T-helper 17 cell (primary cell): ENCODE measurements at regions not wholly inside any gene's neighbourhood (a gene's known extent, or its start where the extent isn't known, plus 50 kb on each side); places are given as distances from the start of the nearest gene placed in this dataset.

ENCODE experiments used
- ATAC-seq: fragments of 150-1000 bp; cut with Tn5 transposase; 2 replicates; pipeline ENCODE4 v1.10.0; 2021; ENCODE audit warnings: mild to moderate bottlenecking, moderate library complexity
- DNase-seq, 3 donors: peaks; one replicate each; pipeline versions ENCODE4 v3.0.0 to v3.0.0-alpha.2; 2020 to 2021
- H3K9me3 ChIP-seq: one replicate; pipeline ENCODE4 v1.7.0; 2013; ENCODE audit warnings: low read length, mild to moderate bottlenecking; ENCODE audit not compliant: control insufficient read depth, poor library complexity, severe bottlenecking
- H3K27ac Mint-ChIP-seq: one replicate; pipeline ENCODE4 v1.8.0; 2022; ENCODE audit warnings: mild to moderate bottlenecking, moderate library complexity, mixed read lengths
- H3K27me3 Mint-ChIP-seq: one replicate; pipeline ENCODE4 v1.8.0; 2022; ENCODE audit warnings: mixed read lengths
- H3K36me3 Mint-ChIP-seq: one replicate; pipeline ENCODE4 v1.8.0; 2022; ENCODE audit warnings: low read depth, mixed read lengths
- H3K4me1 Mint-ChIP-seq: one replicate; pipeline ENCODE4 v1.8.0; 2022; ENCODE audit warnings: mild to moderate bottlenecking, mixed read lengths
- H3K4me3 Mint-ChIP-seq: one replicate; pipeline ENCODE4 v1.8.0; 2022; ENCODE audit warnings: mild to moderate bottlenecking, moderate library complexity, mixed read lengths

DNA sequence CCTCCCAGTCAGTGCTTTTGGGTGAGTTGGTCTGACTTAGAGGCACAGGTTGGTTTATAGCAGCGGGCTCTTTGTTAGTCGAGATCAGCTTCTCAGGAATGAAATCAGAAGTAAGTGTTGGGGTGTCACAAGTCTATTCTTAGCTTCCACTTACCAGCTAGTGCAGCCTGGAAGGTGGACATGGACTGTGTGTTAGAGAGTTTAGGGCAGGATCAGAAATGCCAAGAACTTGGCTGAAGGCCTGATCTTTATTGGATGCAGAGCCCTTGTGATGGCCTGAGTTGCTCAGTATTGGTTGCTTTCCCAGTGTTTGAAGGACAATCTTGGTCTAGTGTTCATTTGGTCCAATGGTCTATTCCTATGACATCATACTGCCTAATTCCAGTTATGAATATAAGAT lies 377.0 kb upstream of the USP24 start:
- no peaks in the 10 kb centered on the region for H3K4me1 Mint-ChIP-seq
- no peak for ATAC-seq
- no peak overlapping the region for H3K4me3 Mint-ChIP-seq
- no peaks in the 10 kb centered on the region for H3K36me3 Mint-ChIP-seq
- no peak for DNase-seq
- no peaks in the 10 kb centered on the region for H3K9me3 ChIP-seq
- H3K27ac Mint-ChIP-seq: no peak overlapping the region
- H3K27me3 Mint-ChIP-seq: peaks cover 24% of the 10 kb centered on the region

DNA sequence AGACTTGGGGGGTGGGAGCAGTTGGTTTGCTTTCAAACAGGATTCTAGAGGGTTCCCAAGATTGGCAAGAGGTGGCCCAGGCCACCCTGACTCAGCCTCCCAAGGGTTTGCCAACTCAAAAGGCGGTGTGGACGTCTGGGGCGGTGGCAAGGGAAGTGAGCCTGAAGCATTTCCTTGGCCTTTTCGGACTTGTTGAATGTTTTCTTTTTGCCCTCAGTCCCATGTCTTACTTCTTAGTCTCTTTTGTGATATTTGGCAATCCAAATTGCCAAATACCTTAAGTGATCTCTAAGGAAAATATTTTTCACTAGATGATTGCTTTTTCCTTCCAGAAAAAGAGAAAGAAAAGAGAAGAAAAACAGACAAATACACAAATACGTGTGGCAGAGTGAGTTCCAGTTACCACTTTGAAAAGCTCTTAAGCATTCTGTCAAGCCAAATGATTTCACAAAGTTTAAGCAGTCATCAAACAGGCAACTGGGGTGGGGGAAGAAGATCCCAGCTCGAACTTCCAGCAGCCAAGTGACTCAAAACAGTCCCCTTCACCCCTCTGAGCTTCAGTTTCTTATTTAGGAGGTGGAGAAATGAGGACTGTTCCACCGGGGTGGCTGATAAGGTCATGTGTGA lies 374.6 kb upstream of the USP24 start:
- no peak for ATAC-seq
- Mint-ChIP-seq H3K4me3 (no peak overlapping the region), H3K27ac (no peak overlapping the region), H3K36me3 (no peaks in the 10 kb centered on the region), H3K27me3 (peaks cover 24% of the 10 kb centered on the region), H3K4me1 (no peaks in the 10 kb centered on the region)
- H3K9me3 ChIP-seq: no peaks in the 10 kb centered on the region
- DNase-seq: no peak

DNA sequence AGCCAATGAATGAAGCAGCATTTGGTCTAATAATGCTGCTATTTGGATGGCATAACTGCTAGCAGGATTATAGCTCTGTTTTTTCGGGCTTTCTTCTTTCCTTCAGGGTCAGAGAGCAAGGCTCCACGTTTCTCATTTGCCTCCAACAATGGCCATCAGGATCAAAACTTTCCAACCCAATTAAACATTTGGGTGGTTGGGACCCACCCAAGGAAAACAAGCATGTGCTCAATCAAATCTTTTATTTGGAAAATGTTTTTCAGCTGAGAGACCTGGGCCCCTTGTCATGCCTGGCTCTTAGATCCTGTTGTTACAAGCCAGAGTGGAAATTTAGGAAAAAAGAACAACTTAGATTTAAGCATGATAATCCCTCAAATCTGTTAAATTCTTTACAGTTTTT lies 373.1 kb upstream of the USP24 start:
- Mint-ChIP-seq H3K4me1 (no peaks in the 10 kb centered on the region), H3K27ac (no peak overlapping the region), H3K27me3 (peaks cover 35% of the 10 kb centered on the region), H3K36me3 (peaks cover 3% of the 10 kb centered on the region), H3K4me3 (no peak overlapping the region)
- H3K9me3 ChIP-seq: no peaks in the 10 kb centered on the region
- no peak for DNase-seq
- ATAC-seq: no peak

DNA sequence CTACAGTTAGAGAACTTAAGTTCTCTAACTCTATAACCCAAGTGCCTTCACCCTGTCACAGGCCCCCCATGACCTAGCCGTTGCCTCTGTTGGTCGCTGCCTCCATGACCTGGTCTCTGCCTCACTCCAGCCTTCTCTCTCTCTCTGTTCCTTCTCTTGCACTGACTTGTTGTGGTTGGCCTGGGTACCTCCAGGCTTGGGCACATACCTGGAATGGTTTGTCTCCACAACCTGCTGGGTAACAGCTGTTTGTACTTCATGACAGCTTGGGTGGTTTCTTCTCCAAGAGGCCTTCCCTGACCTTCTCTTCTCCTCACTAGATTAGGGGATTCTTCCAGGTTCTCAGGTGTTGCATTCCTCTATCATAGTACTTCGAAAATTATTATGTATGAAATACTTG lies 371.6 kb upstream of the USP24 start:
- DNase-seq (no peak), ATAC-seq (no peak)
- H3K27ac Mint-ChIP-seq: no peak overlapping the region
- no peak overlapping the region for H3K4me3 Mint-ChIP-seq
- peaks cover 3% of the 10 kb centered on the region for H3K36me3 Mint-ChIP-seq
- no peaks in the 10 kb centered on the region for H3K4me1 Mint-ChIP-seq
- H3K9me3 ChIP-seq: no peaks in the 10 kb centered on the region
- peaks cover 36% of the 10 kb centered on the region for H3K27me3 Mint-ChIP-seq

DNA sequence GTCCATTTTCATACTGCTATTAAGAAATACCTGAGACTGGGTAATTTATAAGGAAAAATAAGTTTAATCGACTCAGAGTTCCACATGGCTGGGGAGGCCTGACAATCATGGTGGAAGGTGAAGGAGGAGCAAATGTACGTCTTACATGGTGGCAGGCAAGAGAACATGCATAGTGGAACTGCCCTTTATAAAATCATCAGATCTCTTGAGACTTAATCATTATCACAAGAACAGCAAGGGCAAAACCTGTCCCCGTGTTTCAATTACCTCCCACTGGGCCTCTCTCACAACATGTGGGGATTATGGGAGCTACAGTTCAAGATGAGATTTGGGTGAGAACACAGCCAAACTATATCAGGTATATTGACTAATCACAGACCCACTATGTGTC lies 370.2 kb upstream of the USP24 start:
- peaks cover 42% of the 10 kb centered on the region for H3K27me3 Mint-ChIP-seq
- no peaks in the 10 kb centered on the region for H3K9me3 ChIP-seq
- no peak for DNase-seq
- no peak overlapping the region for H3K4me3 Mint-ChIP-seq
- H3K4me1 Mint-ChIP-seq: no peaks in the 10 kb centered on the region
- no peak for ATAC-seq
- H3K27ac Mint-ChIP-seq: no peak overlapping the region
- peaks cover 3% of the 10 kb centered on the region for H3K36me3 Mint-ChIP-seq

DNA sequence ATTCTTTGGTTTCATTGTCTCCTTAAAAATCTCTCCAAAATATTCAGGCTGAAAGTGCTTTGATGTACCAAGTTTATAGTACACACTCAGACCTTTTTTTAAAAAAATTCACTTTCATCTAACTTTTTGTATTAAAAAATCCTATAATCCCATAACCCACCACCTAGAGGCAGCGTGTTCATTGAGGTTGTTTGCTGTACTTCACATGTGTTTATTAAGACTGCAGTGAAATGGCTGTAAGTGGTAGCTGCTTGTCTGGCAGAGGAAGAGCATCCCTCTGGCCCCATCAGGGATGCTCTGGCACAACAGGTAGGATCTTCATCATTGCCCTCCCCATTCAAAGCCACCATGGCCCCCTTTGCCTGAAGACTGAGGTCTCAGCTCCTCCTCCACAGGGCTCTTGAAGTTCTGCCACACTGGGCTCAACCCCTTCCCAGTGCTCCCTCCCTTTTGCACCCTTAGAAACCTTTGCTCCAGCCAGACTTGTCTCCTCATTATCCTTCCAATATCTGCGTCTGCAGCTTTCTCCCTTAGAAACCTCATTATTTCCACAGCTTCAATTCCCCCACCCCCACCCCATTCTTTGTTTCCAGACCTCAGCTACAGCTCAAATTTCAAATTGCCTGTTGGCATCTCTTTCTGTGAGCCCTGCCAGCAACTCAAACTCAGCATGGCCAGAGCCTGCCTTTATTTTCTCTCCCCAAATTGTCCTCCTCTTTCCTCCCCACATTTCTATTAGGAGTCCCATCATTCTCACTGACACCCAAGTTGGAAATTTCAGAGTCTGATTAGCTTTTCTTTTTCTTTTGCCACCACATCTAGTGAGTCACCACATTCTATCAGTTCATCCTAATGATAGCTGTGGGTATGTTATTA lies 369.6 kb upstream of the USP24 start:
- peaks cover 42% of the 10 kb centered on the region for H3K27me3 Mint-ChIP-seq
- ATAC-seq (no peak), DNase-seq (no peak)
- peaks cover 3% of the 10 kb centered on the region for H3K36me3 Mint-ChIP-seq
- H3K4me1 Mint-ChIP-seq: no peaks in the 10 kb centered on the region
- no peak overlapping the region for H3K4me3 Mint-ChIP-seq
- H3K27ac Mint-ChIP-seq: no peak overlapping the region
- no peaks in the 10 kb centered on the region for H3K9me3 ChIP-seq

DNA sequence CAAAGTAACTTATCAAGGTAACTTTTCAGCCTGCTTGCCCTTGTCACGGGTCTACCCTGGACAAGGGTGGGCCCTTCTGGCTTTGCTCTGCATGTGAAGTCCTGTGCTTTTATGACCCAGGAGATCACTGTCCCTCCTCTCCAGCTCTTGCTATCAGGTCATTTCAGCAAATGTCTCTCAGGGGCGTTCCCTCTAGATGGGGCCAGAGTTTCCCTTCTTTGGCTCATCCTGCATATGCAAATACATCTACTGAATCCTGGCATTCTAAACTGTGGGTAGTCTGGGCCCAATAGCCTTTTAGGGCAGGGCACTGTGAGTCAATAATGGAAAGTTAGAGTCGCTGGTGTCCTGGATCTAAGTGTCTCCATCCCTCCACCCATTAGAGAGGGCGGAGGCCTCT lies 366.9 kb upstream of the USP24 start:
- peaks cover 3% of the 10 kb centered on the region for H3K36me3 Mint-ChIP-seq
- no peak for ATAC-seq
- H3K9me3 ChIP-seq: no peaks in the 10 kb centered on the region
- H3K27ac Mint-ChIP-seq: no peak overlapping the region
- H3K4me1 Mint-ChIP-seq: no peaks in the 10 kb centered on the region
- no peak for DNase-seq
- no peak overlapping the region for H3K4me3 Mint-ChIP-seq
- peaks cover 39% of the 10 kb centered on the region for H3K27me3 Mint-ChIP-seq

DNA sequence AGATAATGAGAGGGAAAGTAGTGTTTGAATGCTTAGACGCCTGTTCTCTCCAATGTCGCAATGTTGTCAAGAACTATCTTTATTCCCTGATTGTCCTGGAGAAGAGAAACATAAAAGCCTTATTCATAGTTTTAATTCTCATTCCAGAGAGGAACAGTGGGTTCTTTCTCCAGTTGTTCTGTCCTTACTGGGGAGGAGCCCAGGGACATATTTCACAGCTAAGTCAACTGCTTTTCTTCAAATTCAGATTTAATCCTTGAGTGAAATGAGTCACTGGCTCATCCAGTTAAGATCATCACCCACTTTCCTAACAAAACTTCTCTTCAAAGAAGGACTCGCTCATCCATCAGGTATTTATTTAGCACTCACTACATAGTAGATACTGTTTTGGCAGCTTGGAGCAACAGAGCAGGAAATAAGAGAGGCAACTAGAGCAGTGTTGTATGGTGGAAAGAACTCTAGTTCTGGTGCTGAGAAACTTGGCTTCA lies 365.7 kb upstream of the USP24 start:
- Mint-ChIP-seq H3K27me3 (peaks cover 37% of the 10 kb centered on the region), H3K27ac (no peak overlapping the region), H3K36me3 (peaks cover 3% of the 10 kb centered on the region), H3K4me1 (no peaks in the 10 kb centered on the region), H3K4me3 (no peak overlapping the region)
- H3K9me3 ChIP-seq: no peaks in the 10 kb centered on the region
- no peak for DNase-seq
- ATAC-seq: no peak

DNA sequence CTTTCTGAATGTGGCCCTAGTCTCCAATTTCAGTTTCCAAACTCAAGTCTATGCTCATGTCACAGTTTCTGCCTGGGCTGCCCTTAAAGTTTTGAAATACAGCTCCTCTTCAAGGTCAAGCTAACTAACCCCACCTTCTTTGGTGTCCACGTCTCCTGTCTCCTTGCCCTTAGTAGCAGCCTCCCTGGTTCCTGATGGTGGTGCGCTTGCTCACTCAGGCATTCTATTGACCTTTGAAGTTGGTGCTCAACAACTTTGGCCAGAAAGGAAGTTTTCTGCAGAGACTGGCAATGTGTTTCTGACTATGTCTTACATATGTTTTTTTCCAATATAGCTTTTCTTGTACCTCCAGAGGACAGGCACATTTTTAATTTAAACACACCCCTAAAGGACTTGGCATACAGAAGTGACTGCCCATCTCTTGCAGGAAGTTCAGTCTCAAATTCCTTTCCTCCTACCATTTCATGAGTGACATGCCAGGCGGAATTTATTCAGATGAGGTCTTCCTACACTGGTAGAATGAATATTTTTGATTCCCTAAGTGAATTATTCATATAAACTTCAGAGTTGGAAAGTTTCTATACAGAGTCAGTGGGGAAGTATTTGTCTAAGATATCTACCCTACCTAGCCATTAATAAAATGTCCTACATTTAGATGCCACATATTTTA lies 364.3 kb upstream of the USP24 start:
- DNase-seq: no peak
- H3K4me3 Mint-ChIP-seq: no peak overlapping the region
- peaks cover 47% of the 10 kb centered on the region for H3K27me3 Mint-ChIP-seq

DNA sequence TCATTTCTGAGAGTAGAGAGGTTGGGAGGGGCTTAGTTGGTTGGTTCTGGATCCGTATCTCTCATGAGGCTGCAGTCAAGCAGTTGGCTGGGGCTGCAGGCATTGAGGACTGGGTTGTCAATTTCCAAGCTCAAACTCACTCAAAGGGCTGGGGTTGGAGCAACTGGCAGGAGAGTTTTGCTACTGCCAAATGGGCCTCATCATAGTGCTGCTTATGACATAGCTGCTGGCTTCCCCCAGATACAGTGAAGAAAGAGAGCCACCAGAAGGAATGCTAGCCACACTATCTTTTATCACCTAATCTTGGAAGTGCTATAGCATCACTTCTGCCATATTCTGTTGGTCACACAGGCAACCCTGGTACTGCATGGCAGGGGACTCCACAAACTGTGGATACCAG lies 363.5 kb upstream of the USP24 start:
- DNase-seq: no peak
- no peak for ATAC-seq
- Mint-ChIP-seq H3K4me1 (peaks cover 2% of the 10 kb centered on the region), H3K4me3 (no peak overlapping the region), H3K27ac (no peak overlapping the region), H3K36me3 (no peaks in the 10 kb centered on the region), H3K27me3 (peaks cover 44% of the 10 kb centered on the region)
- H3K9me3 ChIP-seq: no peaks in the 10 kb centered on the region

More for the DNA sequence above, 364.3 kb upstream of the USP24 start:
- peaks cover 3% of the 10 kb centered on the region for H3K36me3 Mint-ChIP-seq
- ATAC-seq: no peak
- no peaks in the 10 kb centered on the region for H3K9me3 ChIP-seq
- no peaks in the 10 kb centered on the region for H3K4me1 Mint-ChIP-seq
- H3K27ac Mint-ChIP-seq: no peak overlapping the region

DNA sequence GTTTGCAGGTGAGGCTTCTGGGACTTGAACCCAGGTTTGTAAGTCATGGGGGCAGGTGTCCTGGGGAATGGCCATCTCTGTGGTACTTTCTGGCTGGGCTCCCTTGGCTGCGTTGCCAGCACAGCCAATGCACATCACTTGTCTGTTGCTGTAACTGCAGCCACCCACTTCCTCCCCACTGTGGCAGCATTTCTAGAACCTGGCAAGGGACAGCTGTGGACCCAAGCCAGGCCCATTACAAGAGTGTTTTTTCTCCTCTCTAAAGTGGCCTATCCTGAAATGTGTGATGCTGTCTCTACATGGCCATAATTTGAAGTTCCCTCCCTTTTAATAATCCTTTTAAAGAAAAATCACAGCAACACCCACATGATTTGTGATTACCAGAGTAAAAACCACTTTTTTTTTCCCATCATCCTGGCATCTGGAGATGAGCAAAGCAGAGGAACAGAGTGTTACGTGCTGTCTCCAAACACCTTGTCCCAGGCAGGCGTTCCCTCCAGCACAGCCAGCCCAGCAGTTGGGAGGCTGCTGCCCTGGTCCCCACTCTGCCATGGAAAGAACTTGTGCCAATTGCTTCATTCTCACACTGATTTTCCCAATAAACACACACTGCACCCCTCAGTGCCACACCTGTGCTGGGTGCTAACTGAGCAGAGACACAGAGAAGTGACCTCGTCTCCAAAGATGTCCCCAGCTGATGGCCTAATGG lies 360.6 kb upstream of the USP24 start:
- H3K4me1 Mint-ChIP-seq: peaks cover 2% of the 10 kb centered on the region
- ATAC-seq (no peak), DNase-seq (no peak)
- no peak overlapping the region for H3K4me3 Mint-ChIP-seq
- H3K27me3 Mint-ChIP-seq: peaks cover 58% of the 10 kb centered on the region
- no peaks in the 10 kb centered on the region for H3K36me3 Mint-ChIP-seq
- no peak overlapping the region for H3K27ac Mint-ChIP-seq
- H3K9me3 ChIP-seq: no peaks in the 10 kb centered on the region

DNA sequence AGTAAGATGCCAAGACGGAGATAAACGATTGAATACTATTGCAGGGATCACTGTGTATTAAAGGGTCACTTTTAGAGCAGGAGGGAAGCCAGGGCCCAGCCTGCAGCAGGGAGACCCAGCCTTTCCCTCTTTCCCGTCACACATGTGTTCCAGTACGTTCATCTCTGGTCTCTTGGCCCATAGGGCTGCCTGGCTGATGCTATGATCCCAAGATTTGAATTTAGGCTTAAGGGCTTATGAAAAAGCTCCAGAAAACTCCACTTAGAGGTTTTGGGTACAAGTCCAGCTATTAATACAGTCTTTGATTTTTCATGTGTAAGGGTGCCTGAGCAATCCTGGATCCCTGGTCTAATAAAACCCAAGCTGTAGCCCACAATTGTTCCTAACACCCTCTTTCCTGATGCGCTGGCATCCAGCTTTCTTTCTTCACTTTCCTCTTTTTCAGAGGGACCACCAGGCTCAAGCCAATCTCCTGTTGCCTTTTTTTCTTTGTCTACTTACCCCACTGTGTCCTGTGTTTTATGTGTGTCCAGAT lies 359.6 kb upstream of the USP24 start:
- Mint-ChIP-seq H3K36me3 (no peaks in the 10 kb centered on the region), H3K27me3 (peaks cover 61% of the 10 kb centered on the region), H3K4me3 (no peak overlapping the region), H3K27ac (no peak overlapping the region), H3K4me1 (peaks cover 2% of the 10 kb centered on the region)
- no peaks in the 10 kb centered on the region for H3K9me3 ChIP-seq
- ATAC-seq (no peak), DNase-seq (no peak)
